GM12891 (cell line): ENCODE measurements at regions not wholly inside any gene's neighbourhood (a gene's known extent, or its start where the extent isn't known, plus 50 kb on each side); places are given as distances from the start of the nearest gene placed in this dataset.

Experiments used
- DNase-seq: peaks from one replicate; pipeline ENCODE4 v3.0.0; 2011; ENCODE audit warnings: low spot score; ENCODE audit not compliant: insufficient read length
- FAIRE-seq: peaks from 2 replicates; lab custom pipeline; 2011; peaks lifted over from hg19 to GRCh38; lab: Jason Lieb, UNC
- PAX5 ChIP-seq: IDR thresholded peaks from 2 replicates; pipeline ENCODE4 v1.6.1; 2011; ENCODE audit warnings: low read length, moderate library complexity, mild to moderate bottlenecking; ENCODE audit not compliant: insufficient read depth, severe bottlenecking
- POLR2A ChIP-seq: IDR thresholded peaks from 2 replicates; pipeline ENCODE4 v1.6.1; 2011; ENCODE audit warnings: low read depth, low read length, control low read depth
- POLR2AphosphoS5 ChIP-seq: IDR thresholded peaks from 2 replicates; pipeline ENCODE4 v1.6.1; 2011; ENCODE audit warnings: low read depth, low read length, control low read depth
- POU2F2 ChIP-seq: IDR thresholded peaks from 2 replicates; pipeline ENCODE4 v1.6.1; 2011; ENCODE audit warnings: low read depth, mild to moderate bottlenecking, control low read depth, low read length, moderate library complexity
- SPI1 ChIP-seq: IDR thresholded peaks from 2 replicates; pipeline ENCODE4 v1.6.1; 2011; ENCODE audit warnings: low read depth, low read length, control low read depth
- TAF1 ChIP-seq: IDR thresholded peaks from 2 replicates; pipeline ENCODE4 v1.6.1; 2011; ENCODE audit warnings: low read depth, low read length, control low read depth

DNA sequence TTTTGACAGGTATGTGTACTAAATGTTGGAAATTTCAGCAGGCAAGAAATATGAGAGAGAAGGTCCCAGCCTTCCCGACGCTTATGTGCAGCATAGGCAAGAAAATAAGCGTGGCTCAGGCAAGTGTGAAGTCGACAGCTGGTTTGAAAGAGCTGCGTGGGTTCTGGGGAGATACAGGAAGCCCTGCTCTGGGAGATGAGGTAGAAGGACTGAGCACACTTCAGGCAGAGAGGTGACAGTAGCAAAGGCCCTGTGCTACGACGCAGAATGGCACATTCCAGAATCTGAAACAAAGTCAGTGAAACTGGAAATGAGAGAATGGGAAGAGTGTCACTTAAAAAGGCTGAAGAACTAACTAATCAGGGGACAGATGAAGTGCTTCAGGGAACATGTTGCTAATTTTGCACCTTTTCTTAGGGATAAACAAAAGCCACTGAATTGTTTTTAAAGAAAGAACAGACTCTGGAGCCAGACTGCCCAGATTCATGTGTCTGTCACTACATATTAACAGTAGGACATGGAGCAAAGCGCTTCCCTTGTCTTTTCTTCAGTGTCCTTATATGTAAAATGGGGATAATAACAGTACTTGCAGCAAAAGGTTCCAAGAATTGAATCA, 160.1 kb downstream of the SPRY2 start:
- no peak for DNase-seq
- FAIRE-seq: no peak
- TF ChIP-seq POLR2AphosphoS5: no peak
- TF ChIP-seq PAX5: no peak
- no peak for TF ChIP-seq TAF1
- no peak for TF ChIP-seq POLR2A
- no peak for TF ChIP-seq SPI1
- no peak for TF ChIP-seq POU2F2

DNA sequence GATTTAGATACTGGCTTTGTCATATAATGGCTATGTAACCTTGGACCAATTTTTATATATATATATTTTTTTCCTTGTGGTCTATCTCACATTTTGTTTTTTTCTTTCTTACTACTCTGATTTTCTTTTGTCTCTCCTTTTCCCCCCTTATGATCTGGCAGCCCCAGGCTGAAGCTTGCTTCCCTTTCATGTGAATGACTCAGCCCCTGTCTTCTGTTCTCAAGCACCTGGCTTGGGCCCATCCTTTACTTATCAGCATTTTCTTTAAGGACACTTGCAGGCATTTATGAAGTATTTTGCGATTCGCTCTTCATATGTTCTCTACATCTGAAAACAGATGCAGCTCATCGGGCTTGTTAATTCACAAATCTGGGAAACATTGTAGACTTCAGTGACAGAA, 163.6 kb downstream of the SPRY2 start:
- DNase-seq (no peak), FAIRE-seq (no peak)
- TF ChIP-seq POLR2AphosphoS5 (no peak), POLR2A (no peak), POU2F2 (no peak), SPI1 (no peak), TAF1 (no peak), PAX5 (no peak)

DNA sequence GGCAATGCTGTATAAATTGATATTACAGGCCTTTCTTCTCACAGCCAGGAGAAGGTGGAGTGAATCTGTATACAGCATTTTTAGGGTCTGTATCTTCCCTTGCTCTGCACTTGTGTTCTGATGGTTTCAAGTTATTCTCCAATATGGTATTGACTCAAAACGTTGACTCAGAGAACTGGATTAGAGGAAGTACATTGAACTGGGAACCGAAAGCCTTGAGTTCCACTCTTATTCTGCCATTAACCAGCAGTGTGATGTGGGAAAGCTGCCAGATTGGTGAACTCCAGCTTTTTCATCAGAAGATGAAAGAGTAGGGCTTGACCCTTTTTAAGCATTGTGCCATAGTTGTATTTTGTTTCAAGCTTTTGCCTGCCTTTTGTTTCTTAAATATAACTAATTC, 167.7 kb downstream of the SPRY2 start:
- FAIRE-seq (no peak), DNase-seq (no peak)
- no peak for TF ChIP-seq PAX5
- TF ChIP-seq SPI1: 0 out of 2 replicates have a peak, but pooled peaks have one; percentile 20

GRCh38 chr13:80171096-80171495, 169.8 kb downstream of the SPRY2 start:
- DNase-seq (no peak), FAIRE-seq (no peak)
- TF ChIP-seq PAX5 (no peak), TAF1 (no peak), POLR2AphosphoS5 (no peak), POU2F2 (no peak), SPI1 (no peak), POLR2A (no peak)

- TF ChIP-seq POLR2A (no peak), TAF1 (no peak), POLR2AphosphoS5 (no peak), SPI1 (no peak), PAX5 (no peak), POU2F2 (no peak)
- DNase-seq (no peak), FAIRE-seq (no peak)
Measured at GRCh38 chr13:80168089-80168850, 172.7 kb downstream of the SPRY2 start.

- TF ChIP-seq POU2F2 (no peak), SPI1 (no peak), POLR2AphosphoS5 (no peak), PAX5 (no peak), TAF1 (no peak), POLR2A (no peak)
Measured at GRCh38 chr13:80166352-80166751, 174.6 kb downstream of the SPRY2 start.

DNA sequence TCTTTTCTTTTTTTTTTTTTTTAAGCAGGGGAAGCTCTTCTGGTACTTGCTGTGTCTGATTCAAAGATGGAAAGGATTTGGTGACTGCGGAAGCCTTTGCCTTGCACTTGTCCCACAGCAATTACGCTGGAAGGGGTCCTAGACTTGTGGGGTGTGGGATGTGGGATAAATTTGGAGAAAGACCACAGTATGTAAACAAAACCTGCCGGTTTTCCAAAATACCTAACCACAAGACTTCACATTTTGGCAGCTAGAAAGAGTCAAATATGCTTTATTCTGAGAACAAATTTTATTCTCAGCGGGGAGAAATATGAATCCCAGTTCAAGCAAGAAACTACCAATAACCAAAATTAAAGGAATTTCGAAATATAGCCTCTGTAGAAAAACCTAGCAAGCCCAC, 176.5 kb downstream of the SPRY2 start:
- no peak for TF ChIP-seq PAX5
- TF ChIP-seq POU2F2: no peak
- TF ChIP-seq POLR2AphosphoS5: no peak
- no peak for TF ChIP-seq POLR2A
- TF ChIP-seq TAF1: no peak
- no peak for TF ChIP-seq SPI1
- no peak for FAIRE-seq
- DNase-seq: no peak

More at GRCh38 chr13:80166352-80166751, 174.6 kb downstream of the SPRY2 start:
- no peak for DNase-seq
- FAIRE-seq: no peak

DNA sequence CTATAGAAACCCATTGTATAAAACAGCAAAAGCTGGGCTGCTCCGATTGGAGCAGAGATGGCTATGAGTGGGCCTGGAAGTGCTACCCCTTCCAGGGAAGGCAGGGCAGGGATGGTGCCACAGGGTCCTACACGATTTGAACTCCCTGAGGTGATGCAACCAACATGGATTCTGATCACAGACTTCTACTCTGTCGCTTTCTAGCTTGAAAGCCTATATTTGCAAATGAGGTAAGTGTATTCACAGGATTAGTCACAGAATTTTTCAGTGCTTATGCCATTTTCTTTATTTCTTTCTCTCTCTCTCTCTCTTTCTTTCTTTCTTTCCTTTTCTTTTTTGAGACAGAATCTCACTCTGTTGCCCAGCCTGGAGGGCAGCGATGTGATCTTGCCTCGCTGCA, 179.0 kb downstream of the SPRY2 start:
- TF ChIP-seq POLR2A (no peak), TAF1 (no peak), POU2F2 (no peak), POLR2AphosphoS5 (no peak), SPI1 (no peak), PAX5 (no peak)
- FAIRE-seq: no peak
- DNase-seq: no peak

GRCh38 chr13:80161219-80161618, 179.7 kb downstream of the SPRY2 start:
- FAIRE-seq (no peak), DNase-seq (no peak)
- TF ChIP-seq POLR2A: no peak
- TF ChIP-seq SPI1: peak; percentile 61

DNA sequence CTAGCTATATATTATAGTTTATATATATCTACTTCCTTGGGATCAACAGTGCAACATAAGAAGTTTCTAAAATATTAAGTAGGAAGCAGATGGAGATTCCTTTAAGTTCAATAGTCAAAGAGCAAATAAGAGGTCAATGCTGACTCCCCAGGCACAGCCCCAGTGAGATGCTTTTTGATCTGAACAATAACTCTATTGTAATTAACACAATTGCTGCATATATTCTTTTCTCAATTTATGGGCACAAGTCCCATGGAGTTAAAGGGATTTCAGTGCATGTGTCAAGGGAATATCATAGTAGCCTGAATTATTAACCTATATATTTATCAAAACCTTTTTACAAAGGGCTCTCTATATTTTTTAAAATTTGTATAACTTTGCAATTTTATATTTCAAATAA, 180.8 kb downstream of the SPRY2 start:
- DNase-seq: no peak
- no peak for FAIRE-seq
- TF ChIP-seq POLR2A: no peak
- no peak for TF ChIP-seq TAF1
- no peak for TF ChIP-seq POU2F2
- TF ChIP-seq SPI1: no peak
- no peak for TF ChIP-seq PAX5
- TF ChIP-seq POLR2AphosphoS5: no peak
